ENCODE measurements at regions not wholly inside any gene's neighbourhood (a gene's known extent, or its start where the extent isn't known, plus 50 kb on each side); places are given as distances from the start of the nearest gene placed in this dataset.
"Not testable (repeated sequence)": the region's sequence is repeated elsewhere in the genome, so short reads cannot be mapped to it uniquely, and the experiment has no call there.

DNA sequence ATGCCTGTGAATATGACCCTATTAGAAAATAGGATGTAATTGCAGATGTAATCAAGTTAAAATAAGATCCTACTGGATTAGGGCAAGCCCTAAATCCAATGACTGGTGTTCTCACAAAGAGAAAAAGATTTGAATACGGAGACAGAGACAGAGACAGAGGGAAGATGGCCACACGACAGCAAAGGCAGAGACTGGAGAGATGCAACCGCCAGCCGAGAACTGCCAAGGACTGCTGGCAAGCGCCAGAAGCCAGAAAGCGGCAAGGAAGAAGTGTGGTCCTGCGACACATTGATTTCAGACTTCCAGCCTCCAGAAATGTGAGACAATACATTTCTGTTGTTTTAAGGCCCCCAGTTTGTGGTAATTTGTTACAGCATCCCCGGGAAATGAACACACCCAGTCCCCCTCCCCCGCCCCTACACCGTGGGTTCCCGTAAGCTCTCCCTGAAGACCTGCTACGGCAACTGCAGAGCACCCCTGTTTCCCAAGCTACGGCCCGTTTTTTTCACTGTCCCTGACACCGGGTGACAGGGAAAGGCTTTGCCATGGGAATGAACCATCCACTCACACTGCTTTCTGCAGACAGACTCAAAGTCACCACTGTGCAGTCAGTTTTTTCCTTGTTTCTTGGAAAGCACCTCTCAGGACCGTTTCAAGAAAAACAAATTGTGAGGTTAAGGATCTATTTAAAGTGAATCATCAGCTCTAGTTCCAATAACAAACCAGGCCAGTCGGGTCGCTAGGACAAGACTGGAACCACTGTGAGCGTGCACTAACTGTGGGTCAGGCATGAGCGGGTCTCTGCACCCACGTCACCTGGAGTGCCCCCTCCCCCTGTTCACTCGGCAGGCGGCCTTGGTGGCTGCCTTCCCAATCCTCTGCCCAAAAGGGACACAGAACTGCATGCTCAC, 199.2 kb upstream of the IRF2BP2 start:
- not testable (repeated sequence) for DNase-seq; H3K36me3 Mint-ChIP-seq (ENCODE audit: unreplicated experiment); H3K27ac Mint-ChIP-seq (ENCODE audit: unreplicated experiment); H3K4me3 Mint-ChIP-seq (ENCODE audit: unreplicated experiment); H3K4me1 Mint-ChIP-seq (ENCODE audit: low read depth, unreplicated experiment); H3K27me3 Mint-ChIP-seq (ENCODE audit: unreplicated experiment); H3K9me3 Mint-ChIP-seq (ENCODE audit: unreplicated experiment)

DNA sequence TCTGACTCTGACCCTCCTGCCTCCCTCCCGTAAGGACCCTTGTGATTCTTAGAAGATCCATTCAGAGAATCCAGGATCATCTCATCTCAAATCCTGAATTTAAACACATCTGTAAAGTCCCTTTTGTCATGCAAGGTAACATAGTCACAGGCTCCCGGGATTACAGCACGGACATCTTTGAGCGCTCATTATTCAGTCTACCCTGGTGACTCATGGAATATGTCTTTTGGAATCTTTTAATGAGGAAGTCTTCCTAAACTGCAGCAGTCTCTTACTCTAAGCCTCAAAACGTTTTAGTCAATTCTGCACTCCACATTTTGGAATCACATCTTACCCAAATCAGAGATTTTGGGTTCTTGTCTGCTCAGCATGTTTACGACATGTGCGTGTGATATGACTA, 198.5 kb upstream of the IRF2BP2 start:
- not testable (repeated sequence) for H3K4me1 Mint-ChIP-seq (ENCODE audit: low read depth, unreplicated experiment); DNase-seq; H3K36me3 Mint-ChIP-seq (ENCODE audit: unreplicated experiment); H3K27ac Mint-ChIP-seq (ENCODE audit: unreplicated experiment); H3K9me3 Mint-ChIP-seq (ENCODE audit: unreplicated experiment); H3K4me3 Mint-ChIP-seq (ENCODE audit: unreplicated experiment); H3K27me3 Mint-ChIP-seq (ENCODE audit: unreplicated experiment)

DNA sequence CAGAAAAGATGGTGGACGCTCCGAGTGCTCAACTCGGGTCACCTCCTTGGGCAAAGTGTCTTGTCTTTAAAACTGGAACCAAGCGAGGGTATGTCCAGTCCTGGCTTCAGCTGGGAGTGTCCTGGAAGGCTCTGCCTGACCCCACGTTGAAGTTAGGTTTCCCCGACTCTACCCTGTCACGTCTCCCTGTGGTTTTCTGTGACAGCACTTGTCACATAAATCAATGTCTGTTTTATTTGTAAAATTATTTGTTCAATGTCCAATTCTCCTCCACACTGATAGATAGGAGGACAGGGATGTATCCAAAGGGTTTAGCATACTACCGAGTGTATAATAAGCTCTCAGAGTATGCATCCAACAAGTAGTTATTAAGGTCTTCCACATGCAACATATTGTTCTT, 197.7 kb upstream of the IRF2BP2 start:
- not testable (repeated sequence) for H3K4me3 Mint-ChIP-seq (ENCODE audit: unreplicated experiment); H3K27ac Mint-ChIP-seq (ENCODE audit: unreplicated experiment); H3K9me3 Mint-ChIP-seq (ENCODE audit: unreplicated experiment); H3K4me1 Mint-ChIP-seq (ENCODE audit: low read depth, unreplicated experiment); H3K27me3 Mint-ChIP-seq (ENCODE audit: unreplicated experiment); H3K36me3 Mint-ChIP-seq (ENCODE audit: unreplicated experiment); DNase-seq

DNA sequence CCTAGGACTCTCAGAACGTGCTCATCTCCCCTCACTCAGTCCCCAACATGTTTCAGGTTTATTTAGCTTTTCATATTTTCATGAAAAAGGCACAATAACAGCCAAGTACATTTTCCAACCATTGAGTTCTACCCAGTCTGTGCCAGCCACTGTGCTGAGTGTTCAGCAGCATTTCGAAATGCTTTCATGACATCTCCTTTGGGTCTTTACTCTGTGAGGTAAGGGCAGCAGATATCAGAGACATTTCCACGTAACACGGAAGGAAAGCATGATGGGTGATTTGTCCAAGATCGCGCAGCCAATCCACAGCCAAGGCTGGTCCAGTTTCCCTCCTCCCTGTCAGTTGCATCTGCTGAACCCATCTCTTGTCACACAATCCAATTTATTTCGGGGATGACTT, 192.6 kb upstream of the IRF2BP2 start:
- not testable (repeated sequence) for H3K27ac Mint-ChIP-seq (ENCODE audit: unreplicated experiment); H3K4me3 Mint-ChIP-seq (ENCODE audit: unreplicated experiment); H3K4me1 Mint-ChIP-seq (ENCODE audit: low read depth, unreplicated experiment); DNase-seq; H3K27me3 Mint-ChIP-seq (ENCODE audit: unreplicated experiment); H3K36me3 Mint-ChIP-seq (ENCODE audit: unreplicated experiment); H3K9me3 Mint-ChIP-seq (ENCODE audit: unreplicated experiment)

DNA sequence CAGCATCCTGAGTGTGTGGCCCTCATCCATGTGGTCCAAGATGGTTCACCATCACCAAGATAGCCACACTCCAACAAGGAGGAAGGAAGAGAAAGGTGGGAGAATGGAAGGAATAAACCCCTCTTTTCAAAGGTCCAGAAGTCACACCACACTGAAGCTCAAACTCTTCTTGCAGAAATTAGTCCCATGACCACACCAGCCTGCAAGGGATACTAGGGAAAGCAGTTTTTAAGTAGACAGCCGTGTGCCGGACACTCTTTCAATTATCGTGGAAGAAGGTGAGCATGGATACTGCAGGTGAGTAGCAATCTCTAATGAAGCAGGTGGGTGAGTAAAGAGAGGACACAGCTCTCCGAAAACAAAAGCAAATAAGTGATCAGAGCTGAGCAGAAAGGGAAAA, 191.7 kb upstream of the IRF2BP2 start:
- not testable (repeated sequence) for H3K9me3 Mint-ChIP-seq (ENCODE audit: unreplicated experiment); H3K4me1 Mint-ChIP-seq (ENCODE audit: low read depth, unreplicated experiment); H3K36me3 Mint-ChIP-seq (ENCODE audit: unreplicated experiment); H3K4me3 Mint-ChIP-seq (ENCODE audit: unreplicated experiment); H3K27me3 Mint-ChIP-seq (ENCODE audit: unreplicated experiment); DNase-seq; H3K27ac Mint-ChIP-seq (ENCODE audit: unreplicated experiment)

DNA sequence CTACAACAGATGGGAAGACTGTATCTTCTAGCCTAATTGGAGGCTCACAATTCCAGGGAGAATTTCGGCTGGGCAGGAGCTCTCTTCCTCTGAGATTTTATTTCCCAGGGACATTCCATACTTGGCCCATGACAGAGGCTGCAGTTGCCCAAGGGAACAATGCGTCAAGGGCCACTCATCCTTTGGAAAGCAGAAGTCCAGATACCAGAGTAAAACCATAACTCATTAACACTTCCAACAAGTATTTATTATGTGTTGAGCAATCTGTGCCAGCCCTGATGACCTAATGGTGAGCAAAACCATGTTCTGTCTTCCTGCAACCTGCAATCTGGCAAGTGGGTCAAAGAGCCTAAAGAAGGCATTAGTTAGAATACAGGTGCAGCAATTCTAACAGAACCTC, 191.2 kb upstream of the IRF2BP2 start:
- not testable (repeated sequence) for H3K27me3 Mint-ChIP-seq (ENCODE audit: unreplicated experiment); H3K36me3 Mint-ChIP-seq (ENCODE audit: unreplicated experiment); H3K4me1 Mint-ChIP-seq (ENCODE audit: low read depth, unreplicated experiment); H3K4me3 Mint-ChIP-seq (ENCODE audit: unreplicated experiment); DNase-seq; H3K9me3 Mint-ChIP-seq (ENCODE audit: unreplicated experiment); H3K27ac Mint-ChIP-seq (ENCODE audit: unreplicated experiment)

DNA sequence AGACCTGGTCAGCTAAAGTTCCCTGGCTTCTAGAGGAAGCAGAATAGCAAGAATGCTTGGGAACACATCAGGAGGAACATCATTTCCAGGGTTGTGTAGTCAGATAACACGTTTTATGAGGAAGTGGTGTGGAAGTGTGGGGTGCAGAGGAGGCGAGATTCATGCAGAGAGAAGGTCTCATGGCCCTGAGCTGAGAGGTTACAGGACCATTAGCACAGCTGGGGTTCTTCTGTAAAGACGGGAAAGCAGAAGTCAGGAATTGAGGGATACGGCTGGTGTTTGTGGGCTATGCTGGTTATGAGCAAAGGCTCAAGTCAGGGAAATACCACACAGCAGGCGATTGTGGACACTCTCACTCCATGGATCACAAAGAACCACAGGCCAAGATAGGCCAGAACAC, 190.6 kb upstream of the IRF2BP2 start:
- H3K4me3 Mint-ChIP-seq (ENCODE audit: unreplicated experiment); H3K27ac Mint-ChIP-seq (ENCODE audit: unreplicated experiment); H3K27me3 Mint-ChIP-seq (ENCODE audit: unreplicated experiment); H3K4me1 Mint-ChIP-seq (ENCODE audit: low read depth, unreplicated experiment); H3K36me3 Mint-ChIP-seq (ENCODE audit: unreplicated experiment); H3K9me3 Mint-ChIP-seq (ENCODE audit: unreplicated experiment); DNase-seq: not testable (repeated sequence)

DNA sequence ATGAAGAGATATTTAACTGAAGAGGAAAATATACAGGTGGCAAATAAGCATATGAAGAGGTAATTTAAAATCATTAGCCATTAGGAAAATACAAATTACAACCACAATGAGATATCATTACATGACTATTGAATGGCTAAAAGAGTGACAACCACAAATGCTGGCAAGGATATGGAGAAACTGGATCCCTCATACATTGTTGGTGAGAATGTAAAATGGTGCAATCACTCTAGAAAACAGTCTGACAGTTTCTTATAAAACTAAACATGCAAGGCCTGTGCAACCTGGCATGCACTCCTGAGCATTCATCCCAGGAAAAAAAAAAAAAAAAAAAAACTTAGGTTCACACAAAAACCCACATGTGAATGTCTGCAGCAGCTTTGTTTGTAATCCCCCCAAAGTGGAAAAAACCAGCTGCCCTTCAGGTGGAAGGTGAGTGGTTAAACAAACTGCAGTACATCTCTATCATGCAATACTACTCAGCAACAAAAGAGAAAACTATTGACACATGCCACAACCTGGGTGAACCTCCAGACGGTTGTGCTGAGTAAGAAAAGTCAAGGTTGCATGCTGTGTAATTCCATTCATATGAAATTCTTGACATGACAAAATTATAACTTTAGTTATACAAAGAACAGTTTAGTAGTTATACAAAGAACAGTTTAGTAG, 189.2 kb upstream of the IRF2BP2 start:
- not testable (repeated sequence) for H3K4me3 Mint-ChIP-seq (ENCODE audit: unreplicated experiment); DNase-seq; H3K36me3 Mint-ChIP-seq (ENCODE audit: unreplicated experiment); H3K9me3 Mint-ChIP-seq (ENCODE audit: unreplicated experiment); H3K27me3 Mint-ChIP-seq (ENCODE audit: unreplicated experiment); H3K27ac Mint-ChIP-seq (ENCODE audit: unreplicated experiment); H3K4me1 Mint-ChIP-seq (ENCODE audit: low read depth, unreplicated experiment)

DNA sequence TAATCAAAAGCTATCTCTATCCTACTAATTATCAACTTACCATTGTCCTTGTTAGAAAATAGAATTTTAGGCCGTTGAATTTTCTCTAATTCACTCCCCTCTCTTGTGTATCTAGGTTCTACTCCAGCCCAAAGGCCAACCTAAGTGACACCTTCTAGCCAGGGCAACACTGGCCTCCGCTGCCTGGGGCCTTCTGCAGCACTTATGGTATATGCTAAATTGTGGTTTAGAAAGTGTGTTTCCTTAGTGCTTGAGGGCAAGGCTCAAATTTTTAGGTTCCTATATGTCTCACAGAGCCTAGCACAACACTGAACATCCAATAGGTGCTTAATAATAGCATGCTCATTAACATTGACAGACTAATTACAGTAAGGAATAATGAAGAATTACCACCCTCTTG, 187.2 kb upstream of the IRF2BP2 start:
- DNase-seq; H3K27ac Mint-ChIP-seq (ENCODE audit: unreplicated experiment); H3K9me3 Mint-ChIP-seq (ENCODE audit: unreplicated experiment); H3K27me3 Mint-ChIP-seq (ENCODE audit: unreplicated experiment); H3K4me1 Mint-ChIP-seq (ENCODE audit: low read depth, unreplicated experiment); H3K4me3 Mint-ChIP-seq (ENCODE audit: unreplicated experiment); H3K36me3 Mint-ChIP-seq (ENCODE audit: unreplicated experiment): not testable (repeated sequence)

DNA sequence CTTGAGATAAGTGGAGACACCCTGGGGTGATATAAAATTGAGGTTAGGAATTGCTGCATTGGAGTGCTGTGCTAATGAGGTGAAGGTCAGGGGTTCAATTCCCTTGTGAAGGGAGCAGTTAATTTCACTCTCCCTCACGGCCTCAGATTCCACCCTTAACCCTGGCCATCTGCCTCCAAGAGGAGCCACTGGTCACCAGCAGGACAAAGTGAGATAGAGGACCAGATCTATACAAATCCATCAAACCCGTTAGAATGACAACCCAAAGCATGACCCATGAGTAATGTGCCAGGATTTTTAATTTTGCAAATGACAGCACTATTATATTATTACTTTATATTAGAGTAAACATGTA, 186.4 kb upstream of the IRF2BP2 start:
- peak overlapping the region; percentile 72 for H3K27ac Mint-ChIP-seq (ENCODE audit: unreplicated experiment)
- not testable (repeated sequence) for H3K27me3 Mint-ChIP-seq (ENCODE audit: unreplicated experiment); H3K36me3 Mint-ChIP-seq (ENCODE audit: unreplicated experiment); H3K4me1 Mint-ChIP-seq (ENCODE audit: low read depth, unreplicated experiment); H3K4me3 Mint-ChIP-seq (ENCODE audit: unreplicated experiment); H3K9me3 Mint-ChIP-seq (ENCODE audit: unreplicated experiment)
- DNase-seq = peak; percentile 57

DNA sequence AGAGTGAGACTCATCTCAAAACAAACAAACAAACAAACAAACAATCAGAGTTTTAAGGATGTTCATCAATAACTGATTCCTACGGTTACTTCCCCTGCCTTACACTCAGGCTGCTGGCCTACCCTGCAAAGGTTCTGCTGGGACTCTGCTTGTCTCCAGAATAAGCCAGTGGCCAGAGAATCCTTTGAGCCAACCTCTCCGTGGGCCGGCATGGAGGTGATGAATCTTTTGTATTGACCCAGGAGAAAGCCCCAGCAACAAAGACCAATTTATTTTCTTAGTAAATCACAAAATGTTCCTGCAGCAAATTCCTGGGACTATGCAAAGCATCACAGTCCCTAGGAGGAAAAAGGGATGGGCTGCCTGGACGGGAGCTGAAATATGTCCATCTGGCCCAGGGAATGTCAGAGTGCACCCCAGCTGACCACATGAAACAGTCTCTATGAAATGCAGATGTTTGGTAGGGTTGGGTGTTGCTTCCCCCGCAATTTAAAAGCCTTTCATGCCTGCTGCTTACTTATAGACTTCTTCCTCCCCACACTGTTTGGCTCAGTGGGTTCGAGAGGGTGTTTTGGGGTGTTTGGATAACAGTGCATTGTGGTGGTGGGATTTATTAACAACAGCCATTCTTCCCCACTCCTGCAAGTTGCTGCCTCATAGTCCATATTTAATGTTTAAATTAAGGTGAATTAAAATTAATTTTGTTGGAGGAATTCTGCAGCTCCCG, 185.9 kb upstream of the IRF2BP2 start:
- DNase-seq; H3K27me3 Mint-ChIP-seq (ENCODE audit: unreplicated experiment): not testable (repeated sequence)

DNA sequence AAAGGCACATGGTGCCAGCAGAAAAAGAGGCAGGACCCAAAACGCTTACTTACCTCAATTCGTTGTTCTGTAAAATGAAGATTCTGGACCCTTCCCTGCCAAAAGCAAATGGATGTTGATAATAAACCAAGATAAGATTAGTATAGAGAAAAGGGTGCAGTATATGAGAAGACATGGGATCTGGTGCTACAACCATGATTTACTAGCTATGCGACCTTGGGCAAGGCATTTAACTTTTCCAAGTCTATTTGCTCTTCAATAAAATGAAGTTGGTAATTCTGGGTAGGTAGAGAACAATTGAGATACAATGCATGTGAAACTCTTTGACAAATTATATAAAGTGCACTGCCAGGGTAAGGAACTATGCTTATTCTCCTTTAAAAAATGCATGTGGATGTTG, 185.0 kb upstream of the IRF2BP2 start:
- H3K36me3 Mint-ChIP-seq (ENCODE audit: unreplicated experiment); H3K27ac Mint-ChIP-seq (ENCODE audit: unreplicated experiment); DNase-seq; H3K9me3 Mint-ChIP-seq (ENCODE audit: unreplicated experiment); H3K4me3 Mint-ChIP-seq (ENCODE audit: unreplicated experiment); H3K27me3 Mint-ChIP-seq (ENCODE audit: unreplicated experiment); H3K4me1 Mint-ChIP-seq (ENCODE audit: low read depth, unreplicated experiment): not testable (repeated sequence)

More for the DNA sequence above, 185.9 kb upstream of the IRF2BP2 start:
- H3K4me1 Mint-ChIP-seq (ENCODE audit: low read depth, unreplicated experiment); H3K36me3 Mint-ChIP-seq (ENCODE audit: unreplicated experiment); H3K27ac Mint-ChIP-seq (ENCODE audit: unreplicated experiment); H3K9me3 Mint-ChIP-seq (ENCODE audit: unreplicated experiment); H3K4me3 Mint-ChIP-seq (ENCODE audit: unreplicated experiment): not testable (repeated sequence)
